ENCODE measurements at regions not wholly inside any gene's neighbourhood (a gene's known extent, or its start where the extent isn't known, plus 50 kb on each side); places are given as distances from the start of the nearest gene placed in this dataset.

DNA sequence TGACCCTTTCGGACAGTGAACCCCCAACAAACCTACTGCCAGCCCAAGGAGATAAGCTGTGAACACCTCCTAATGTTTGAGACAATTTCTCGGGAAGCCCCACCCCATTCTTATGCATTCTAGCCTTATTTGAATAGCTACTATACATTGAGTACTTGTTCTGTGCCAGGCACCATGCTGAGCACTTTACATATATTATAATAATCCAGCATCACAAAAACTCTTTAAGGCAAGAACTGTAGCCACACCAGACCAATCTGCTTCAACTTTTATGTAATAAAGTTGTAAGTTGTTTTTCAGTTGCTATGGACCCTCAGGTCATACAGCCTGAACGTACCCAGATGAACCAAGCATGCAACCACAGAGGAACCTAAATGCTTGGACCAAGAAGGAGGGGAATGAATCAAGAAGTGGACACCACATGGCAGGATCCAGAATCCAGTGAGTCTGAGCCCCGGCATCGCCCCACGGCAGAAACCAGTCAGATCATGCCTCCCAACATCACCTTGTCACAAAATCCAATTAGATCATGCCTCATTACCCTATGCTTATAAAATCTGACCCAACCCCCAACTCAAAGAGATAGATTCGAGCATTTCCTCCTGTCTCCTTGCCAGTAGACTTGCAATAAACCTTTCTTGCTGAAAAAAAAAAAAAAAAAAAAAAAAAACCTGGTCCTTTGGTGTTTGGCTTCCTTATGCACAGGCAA lies 225.0 kb downstream of the QDPR start:
- CTCF ChIA-PET: interaction anchor here (1.0 to 1.6 kb wide), 2 partner anchors 161 to 185 kb away, joined by 3 to 4 read pairs; no protein-coding TSS in a partner anchor
- Mint-ChIP-seq H3K4me3 (no peak overlapping the region), H3K9me3 (no peaks in the 10 kb centered on the region), H3K4me1 (ENCODE audit: low read depth) (no peaks in the 10 kb centered on the region), H3K27ac (no peak overlapping the region), H3K36me3 (ENCODE audit: low read depth) (no peaks in the 10 kb centered on the region), H3K27me3 (peaks cover 8% of the 10 kb centered on the region)
- no peak for DNase-seq
- ATAC-seq: no peak
- intact Hi-C loops (cut with micrococcal nuclease): no loop called here
- POLR2A ChIA-PET: interaction anchor here (0.7 kb wide), 1 partner anchor 1383 kb away, joined by 3 read pairs; no protein-coding TSS in a partner anchor
- TF ChIP-seq, protein P1, sequence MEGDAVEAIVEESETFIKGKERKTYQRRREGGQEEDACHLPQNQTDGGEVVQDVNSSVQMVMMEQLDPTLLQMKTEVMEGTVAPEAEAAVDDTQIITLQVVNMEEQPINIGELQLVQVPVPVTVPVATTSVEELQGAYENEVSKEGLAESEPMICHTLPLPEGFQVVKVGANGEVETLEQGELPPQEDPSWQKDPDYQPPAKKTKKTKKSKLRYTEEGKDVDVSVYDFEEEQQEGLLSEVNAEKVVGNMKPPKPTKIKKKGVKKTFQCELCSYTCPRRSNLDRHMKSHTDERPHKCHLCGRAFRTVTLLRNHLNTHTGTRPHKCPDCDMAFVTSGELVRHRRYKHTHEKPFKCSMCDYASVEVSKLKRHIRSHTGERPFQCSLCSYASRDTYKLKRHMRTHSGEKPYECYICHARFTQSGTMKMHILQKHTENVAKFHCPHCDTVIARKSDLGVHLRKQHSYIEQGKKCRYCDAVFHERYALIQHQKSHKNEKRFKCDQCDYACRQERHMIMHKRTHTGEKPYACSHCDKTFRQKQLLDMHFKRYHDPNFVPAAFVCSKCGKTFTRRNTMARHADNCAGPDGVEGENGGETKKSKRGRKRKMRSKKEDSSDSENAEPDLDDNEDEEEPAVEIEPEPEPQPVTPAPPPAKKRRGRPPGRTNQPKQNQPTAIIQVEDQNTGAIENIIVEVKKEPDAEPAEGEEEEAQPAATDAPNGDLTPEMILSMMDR (IDR thresholded peaks at IDR 0.05): no peak

DNA sequence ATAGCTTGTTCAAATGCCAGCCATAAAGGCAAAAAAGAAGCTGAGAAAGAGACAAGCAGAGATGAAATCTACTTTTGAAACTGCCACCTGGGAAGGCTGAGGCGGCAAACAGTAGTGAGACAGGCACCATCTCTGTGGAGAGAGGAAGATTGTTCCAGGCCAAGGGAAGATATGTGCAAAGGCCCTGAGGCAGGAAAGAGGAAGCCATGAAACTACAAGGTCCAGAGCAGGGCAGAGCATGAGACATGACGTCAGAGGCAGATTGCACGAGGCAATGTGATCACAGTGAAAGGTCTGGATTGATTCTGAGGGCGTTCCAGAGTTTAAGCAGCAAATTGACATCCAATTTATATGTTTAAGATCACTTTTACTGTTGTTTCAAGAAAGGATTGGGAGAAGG lies 226.1 kb downstream of the QDPR start:
- ATAC-seq (no peak), DNase-seq (no peak)
- Mint-ChIP-seq H3K27me3 (peaks cover 3% of the 10 kb centered on the region), H3K9me3 (no peaks in the 10 kb centered on the region), H3K36me3 (ENCODE audit: low read depth) (no peaks in the 10 kb centered on the region), H3K4me3 (no peak overlapping the region), H3K27ac (no peak overlapping the region), H3K4me1 (ENCODE audit: low read depth) (no peaks in the 10 kb centered on the region)
- ChIA-PET CTCF (interaction anchor here (1.0 to 1.6 kb wide), 2 partner anchors 162 to 187 kb away, joined by 3 to 4 read pairs; no protein-coding TSS in a partner anchor), POLR2A (no interaction called here)
- intact Hi-C loops (cut with micrococcal nuclease): no loop called here
- TF ChIP-seq, protein P1 (IDR thresholded peaks at IDR 0.05): no peak

DNA sequence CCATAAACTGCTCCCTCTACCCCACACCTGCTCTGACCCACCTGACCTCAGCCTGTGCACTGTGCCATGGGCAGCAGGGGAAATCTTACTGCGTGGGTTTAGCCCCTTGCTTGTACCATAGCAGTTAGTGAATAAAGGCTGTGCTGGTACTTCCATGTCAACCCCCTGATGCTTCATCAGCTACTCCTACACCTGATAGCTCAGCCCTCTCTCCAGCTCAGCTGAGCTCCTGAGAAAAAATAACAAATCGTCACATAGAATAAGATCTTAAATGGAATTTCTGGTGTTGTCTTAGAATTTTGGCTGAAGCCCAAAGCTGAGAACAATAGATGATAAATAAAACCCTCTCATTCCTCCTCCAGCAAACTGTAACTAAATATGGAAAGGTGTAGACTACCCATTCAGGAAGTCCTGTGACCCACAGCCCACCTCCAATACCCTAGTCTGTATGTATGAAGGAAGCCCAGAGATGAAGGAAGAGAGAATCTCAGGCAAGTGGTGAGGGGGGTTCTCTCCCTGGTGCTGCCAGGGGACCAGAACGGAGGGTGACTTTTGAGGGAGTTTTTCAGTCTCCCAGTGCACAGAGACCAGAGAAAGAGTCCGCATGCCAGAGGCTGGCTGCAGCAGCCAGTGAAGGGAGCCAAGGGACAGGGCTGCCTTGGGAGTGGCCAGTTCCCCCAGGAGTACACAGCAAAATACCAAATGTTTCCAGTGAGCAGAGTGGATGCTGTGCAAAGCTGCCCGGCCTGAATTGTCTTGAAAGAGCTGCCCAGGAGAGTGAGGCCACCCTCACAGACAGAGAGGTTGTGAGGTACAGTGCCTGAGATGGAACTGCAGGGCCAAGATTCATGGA lies 227.3 kb downstream of the QDPR start:
- Mint-ChIP-seq H3K9me3 (no peaks in the 10 kb centered on the region), H3K4me1 (ENCODE audit: low read depth) (no peaks in the 10 kb centered on the region), H3K36me3 (ENCODE audit: low read depth) (no peaks in the 10 kb centered on the region), H3K4me3 (no peak overlapping the region), H3K27me3 (peaks cover 3% of the 10 kb centered on the region), H3K27ac (no peak overlapping the region)
- ChIA-PET CTCF (interaction anchor here (1.2 kb wide), 1 partner anchor 39 kb away, joined by 3 read pairs; no protein-coding TSS in a partner anchor), POLR2A (no interaction called here)
- TF ChIP-seq, protein P1 (IDR thresholded peaks at IDR 0.05): no peak
- DNase-seq (no peak), ATAC-seq (no peak)
- intact Hi-C loops (cut with micrococcal nuclease): no loop called here

DNA sequence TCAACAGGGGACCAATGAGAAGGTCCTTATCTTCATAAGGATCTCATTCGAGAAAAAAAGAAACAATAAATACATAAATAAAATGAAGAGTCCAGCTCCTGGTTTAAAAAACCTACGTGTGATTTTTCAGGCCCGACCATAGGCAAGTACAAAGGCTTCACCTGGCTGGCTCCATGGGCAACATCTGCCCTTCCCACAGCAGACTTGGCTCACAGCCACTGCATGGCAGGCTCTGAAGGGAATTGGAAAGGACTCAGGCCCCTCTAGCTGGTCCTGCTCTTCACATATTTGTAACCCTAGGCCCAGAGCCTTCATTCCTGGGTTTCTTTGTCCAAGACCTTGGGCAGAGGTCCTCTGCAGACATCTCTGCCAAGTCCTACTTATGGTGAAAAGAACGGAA lies 228.1 kb downstream of the QDPR start:
- H3K27ac Mint-ChIP-seq: no peak overlapping the region
- CTCF ChIA-PET: no interaction called here
- H3K4me3 Mint-ChIP-seq: no peak overlapping the region
- TF ChIP-seq, protein P1 (IDR thresholded peaks at IDR 0.05): no peak
- no peaks in the 10 kb centered on the region for H3K9me3 Mint-ChIP-seq
- ATAC-seq (no peak), DNase-seq (no peak)
- POLR2A ChIA-PET: no interaction called here
- no peaks in the 10 kb centered on the region for H3K36me3 Mint-ChIP-seq (ENCODE audit: low read depth)
- intact Hi-C loops (cut with micrococcal nuclease): no loop called here
- no peaks in the 10 kb centered on the region for H3K4me1 Mint-ChIP-seq (ENCODE audit: low read depth)
- H3K27me3 Mint-ChIP-seq: peaks cover 3% of the 10 kb centered on the region

DNA sequence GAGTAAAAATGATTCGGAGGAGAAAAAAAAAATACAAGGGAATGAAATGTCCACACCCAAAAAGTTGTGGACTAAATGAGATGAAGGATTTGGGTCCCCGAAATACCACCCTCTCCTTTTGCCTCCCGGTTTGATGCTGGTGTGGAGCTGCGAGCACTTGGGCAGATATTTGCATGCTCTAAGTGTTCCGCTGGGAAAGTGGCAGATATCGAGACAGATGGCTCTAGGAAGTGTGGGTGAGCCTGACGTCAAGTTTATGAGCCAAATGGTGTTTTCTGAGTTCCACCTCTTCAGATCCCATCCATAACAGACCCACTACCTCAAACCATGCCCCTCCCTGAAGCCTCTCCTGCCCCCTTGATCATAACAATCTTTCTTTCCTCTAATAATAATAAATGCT lies 228.6 kb downstream of the QDPR start:
- H3K27ac Mint-ChIP-seq: no peak overlapping the region
- no peak overlapping the region for H3K4me3 Mint-ChIP-seq
- peaks cover 3% of the 10 kb centered on the region for H3K27me3 Mint-ChIP-seq
- H3K36me3 Mint-ChIP-seq (ENCODE audit: low read depth): no peaks in the 10 kb centered on the region
- ChIA-PET POLR2A (no interaction called here), CTCF (no interaction called here)
- ATAC-seq (no peak), DNase-seq (no peak)
- TF ChIP-seq, protein P1 (IDR thresholded peaks at IDR 0.05): no peak
- intact Hi-C loops (cut with micrococcal nuclease): no loop called here
- H3K9me3 Mint-ChIP-seq: no peaks in the 10 kb centered on the region
- H3K4me1 Mint-ChIP-seq (ENCODE audit: low read depth): no peaks in the 10 kb centered on the region

All from activated CD8-positive, alpha-beta T cell treated with anti-CD3 and anti-CD28 coated beads for 36 hours (primary cell).